GM19193 (cell line): ENCODE measurements at regions not wholly inside any gene's neighbourhood (a gene's known extent, or its start where the extent isn't known, plus 50 kb on each side); places are given as distances from the start of the nearest gene placed in this dataset.

Experiments
- POLR2A ChIP-seq: IDR thresholded peaks from 4 replicates; pipeline ENCODE4 v1.6.1; 2011; ENCODE audit not compliant: insufficient read depth, insufficient read length; ENCODE audit errors: extremely low read depth

DNA sequence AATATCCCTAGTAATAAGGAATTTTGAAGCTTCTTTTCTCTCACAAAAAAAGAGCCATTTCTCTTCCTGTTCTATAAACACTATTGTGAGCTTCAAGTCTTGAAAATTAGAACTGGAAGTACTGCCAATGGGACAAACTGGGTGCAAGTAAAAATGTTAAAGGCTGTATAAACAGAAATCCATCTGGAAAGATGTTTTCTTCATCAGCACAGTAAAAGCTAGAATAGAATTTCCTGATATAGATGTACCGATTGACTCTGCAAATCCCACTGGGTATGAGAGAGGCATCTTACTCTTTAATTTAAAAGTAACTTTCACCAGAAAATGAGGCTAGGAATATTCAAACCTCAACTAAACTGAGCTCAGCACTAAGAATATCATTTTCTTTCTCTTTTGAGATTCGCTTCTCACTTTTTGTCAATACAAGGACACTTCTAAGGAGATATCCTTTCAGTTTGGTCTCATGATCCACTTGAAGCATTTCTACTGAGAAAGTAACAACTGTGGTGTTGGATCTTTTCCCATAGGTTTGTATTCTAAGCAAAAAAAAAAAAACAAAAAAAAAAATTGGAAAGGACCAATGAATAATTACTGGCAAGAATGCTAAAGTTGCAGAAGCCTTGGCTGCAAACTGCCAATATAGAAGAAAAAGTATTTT lies 169.0 kb upstream of the PRDM1 start:
- no peak for TF ChIP-seq POLR2A

GRCh38 chr6:105911106-105911629 lies 175.0 kb upstream of the PRDM1 start:
- no peak for TF ChIP-seq POLR2A

DNA sequence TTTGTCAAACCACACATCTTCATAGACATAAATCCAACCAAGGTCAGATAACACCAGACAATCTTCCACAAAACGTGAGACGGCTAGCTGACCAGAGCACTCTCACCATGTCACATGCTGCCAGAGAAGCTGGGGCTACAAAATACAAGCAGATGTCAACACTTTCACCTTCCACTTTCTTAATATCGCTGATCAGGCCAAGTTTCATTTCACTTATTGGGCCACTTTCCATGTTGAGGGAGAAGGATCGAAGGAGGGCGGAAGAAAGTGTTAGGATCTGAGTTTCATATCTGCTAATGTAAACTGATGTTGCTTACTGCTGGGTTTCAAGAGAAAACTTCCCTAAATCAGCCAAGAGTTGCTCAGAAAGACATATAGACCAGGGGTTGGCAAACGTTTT lies 177.0 kb upstream of the PRDM1 start:
- no peak for TF ChIP-seq POLR2A

- TF ChIP-seq POLR2A: no peak
Measured at GRCh38 chr6:105907991-105908390, 178.1 kb upstream of the PRDM1 start.

GRCh38 chr6:105907301-105907700 lies 178.8 kb upstream of the PRDM1 start:
- no peak for TF ChIP-seq POLR2A

DNA sequence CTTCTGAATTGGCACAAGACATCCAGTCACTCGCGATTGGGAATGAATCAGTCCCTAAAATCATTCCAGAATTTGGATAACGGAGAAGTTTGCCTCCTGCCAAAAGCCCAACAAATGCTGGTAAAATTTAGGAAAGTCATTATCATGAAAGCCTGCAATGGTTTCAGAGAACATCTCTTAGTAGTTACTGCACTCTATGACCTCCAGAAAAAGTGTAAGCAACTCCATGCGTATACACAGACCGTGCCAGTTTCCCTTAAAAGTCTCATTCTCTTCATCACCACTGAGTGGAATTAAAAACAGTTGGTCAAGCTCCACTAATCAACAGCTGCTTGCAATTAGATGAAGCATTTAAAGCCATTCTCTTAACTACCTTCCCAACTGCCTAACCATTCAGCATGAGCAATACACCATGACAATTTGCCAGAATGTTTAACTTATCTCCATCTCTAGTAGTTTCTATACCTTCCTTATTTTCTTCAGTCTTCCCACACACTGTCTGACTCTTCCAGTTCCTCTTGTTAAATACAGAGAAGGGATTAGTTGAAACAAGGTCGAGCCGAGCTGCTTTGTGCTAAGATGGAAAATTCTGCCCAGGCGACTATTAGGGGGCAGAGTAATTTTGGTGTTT lies 183.6 kb upstream of the PRDM1 start:
- no peak for TF ChIP-seq POLR2A

GRCh38 chr6:105901583-105901982 lies 184.6 kb upstream of the PRDM1 start:
- TF ChIP-seq POLR2A: no peak

DNA sequence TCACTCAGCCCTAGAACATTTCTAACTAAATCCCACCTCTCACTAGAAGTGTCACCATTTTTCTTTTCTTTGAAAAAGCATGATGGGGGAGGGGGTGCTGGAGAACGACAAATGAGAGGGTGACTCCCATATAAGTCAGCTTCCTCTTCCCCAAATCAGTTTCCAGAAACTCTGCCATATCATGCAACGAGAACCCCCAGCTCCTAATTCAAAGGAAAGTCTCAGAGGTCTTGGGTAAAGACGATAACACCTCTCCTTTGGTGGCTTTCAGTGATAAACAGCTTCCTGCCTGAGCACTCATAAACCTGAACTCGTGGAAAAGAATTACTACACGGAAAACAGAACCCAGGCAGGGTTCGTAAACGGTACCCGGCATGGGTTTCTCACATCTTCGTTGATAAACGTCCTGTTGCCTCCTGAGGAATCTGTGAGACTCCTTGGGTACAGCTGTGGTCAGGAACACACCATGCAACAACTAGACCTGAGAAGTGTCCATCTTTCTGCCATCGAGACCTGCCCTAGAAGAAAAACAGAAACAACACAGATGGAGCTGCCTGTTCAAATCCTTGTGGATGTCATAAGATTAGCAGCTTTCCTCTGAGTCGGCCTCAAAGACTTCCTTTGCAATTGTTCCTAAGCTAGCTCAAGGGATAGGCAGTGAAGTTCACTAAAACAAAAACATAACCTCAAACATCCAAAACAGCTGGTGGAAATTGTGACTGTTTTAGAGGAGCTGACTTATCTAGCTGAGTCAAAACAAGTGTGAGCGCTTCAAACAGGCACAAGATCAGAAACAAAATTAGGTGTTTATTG lies 185.8 kb upstream of the PRDM1 start:
- TF ChIP-seq POLR2A: no peak

- TF ChIP-seq POLR2A: no peak
Measured at GRCh38 chr6:105898286-105898685, 187.8 kb upstream of the PRDM1 start.

DNA sequence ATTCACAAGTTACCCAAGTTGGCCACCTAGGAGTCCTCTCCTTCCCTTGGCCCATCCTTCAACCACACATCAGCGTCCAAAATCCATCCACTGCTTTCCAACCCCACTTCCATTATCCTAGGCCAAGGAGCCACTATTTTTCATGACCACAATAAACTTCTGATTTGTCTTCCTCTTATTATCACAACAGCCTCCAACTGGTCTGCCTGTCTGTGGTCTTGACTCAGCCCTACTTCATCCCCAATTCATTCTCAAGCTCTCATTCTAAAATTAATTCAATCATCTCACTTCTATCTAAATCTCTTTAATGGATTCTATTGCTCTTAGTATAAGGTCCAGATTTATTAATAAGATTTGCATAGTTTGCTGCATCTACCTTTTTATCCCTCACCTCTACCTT lies 189.0 kb upstream of the PRDM1 start:
- TF ChIP-seq POLR2A: no peak

GRCh38 chr6:105896821-105897095 lies 189.4 kb upstream of the PRDM1 start:
- no peak for TF ChIP-seq POLR2A

DNA sequence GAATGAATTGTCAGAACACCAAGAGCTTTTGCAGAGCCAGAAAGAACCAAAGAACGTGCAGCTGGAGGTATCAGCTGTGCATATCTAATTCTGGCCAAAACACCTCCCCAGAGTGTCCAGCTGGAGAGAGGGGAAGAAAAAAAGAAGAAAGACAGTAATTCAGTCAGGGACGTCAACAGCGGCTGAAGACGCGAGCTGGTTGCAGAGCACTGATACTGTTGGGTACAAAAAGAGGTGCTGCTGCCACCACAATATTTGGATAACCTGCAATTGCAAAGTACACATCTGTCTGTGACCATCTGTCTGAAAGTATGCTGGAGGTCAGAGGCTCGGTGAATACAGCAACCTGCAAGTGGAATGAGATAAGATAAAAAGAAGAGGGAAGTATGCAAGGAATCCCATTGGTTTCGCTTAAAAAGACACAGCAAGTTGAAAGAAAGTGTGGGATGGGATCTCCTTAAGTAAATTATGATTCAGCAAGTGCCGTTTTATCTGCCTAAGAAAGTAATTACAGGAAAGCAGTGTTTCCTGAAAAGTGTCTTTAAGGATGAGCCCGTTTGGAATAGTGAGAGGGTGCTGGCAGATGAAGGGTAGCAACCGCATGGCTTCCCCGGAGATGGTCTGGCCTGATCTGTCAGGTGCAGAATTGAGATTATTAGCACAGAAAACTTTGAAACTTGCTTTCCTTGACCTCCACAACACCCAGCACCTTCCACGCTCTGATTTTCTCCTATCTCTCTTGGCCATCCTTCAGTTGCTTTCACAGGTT lies 189.9 kb upstream of the PRDM1 start:
- no peak for TF ChIP-seq POLR2A

DNA sequence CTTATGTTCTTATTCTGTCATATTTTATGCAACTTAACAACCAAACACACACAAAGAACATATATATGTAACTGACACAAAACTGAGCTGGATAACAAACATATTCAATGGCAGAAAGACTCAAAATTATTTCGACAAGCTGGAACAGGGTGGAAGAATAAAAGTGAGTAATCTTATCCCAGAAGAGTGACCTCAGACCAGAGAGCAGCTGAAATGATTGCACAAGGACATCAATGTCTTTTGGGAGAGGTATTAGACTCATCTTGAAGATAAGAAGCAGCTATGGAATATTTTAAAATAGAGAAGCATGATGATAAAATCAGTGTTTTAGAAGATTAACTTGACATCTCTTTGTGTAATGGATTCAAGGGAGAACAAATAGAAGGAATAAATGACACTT lies 191.6 kb upstream of the PRDM1 start:
- no peak for TF ChIP-seq POLR2A

DNA sequence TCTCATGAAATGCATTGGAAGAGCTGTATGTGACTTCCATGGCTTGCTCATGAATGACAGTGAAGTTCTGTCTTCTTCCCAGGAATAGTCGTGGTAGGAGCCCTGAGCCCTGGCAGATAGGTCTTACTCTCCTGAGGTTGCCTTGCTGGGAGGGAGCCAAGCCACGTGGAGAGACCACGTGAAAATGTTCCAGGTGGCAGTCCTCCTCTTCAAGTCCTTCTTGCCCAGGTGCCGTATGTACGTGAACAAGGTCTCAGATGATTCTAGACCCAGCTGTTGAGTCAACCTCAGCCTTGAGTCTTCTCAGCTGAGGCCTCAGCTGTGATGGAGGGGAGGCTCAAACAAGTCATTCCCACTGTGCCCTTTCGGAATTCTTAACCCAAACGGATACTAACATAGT lies 192.4 kb upstream of the PRDM1 start:
- no peak for TF ChIP-seq POLR2A
